GM10266 (cell line): ENCODE measurements at regions not wholly inside any gene's neighbourhood (a gene's known extent, or its start where the extent isn't known, plus 50 kb on each side); places are given as distances from the start of the nearest gene placed in this dataset.
A peak's percentile ranks its signal among the peaks of the same experiment; 100 is the strongest.

Source experiments
- DNase-seq: peaks from one replicate; pipeline ENCODE4 v3.0.0; 2012; ENCODE audit errors: extremely low spot score
- CTCF ChIP-seq: IDR thresholded peaks from 2 replicates; pipeline ENCODE4 v1.5.1; 2012; ENCODE audit warnings: mild to moderate bottlenecking, low read depth; ENCODE audit not compliant: control insufficient read depth, insufficient read depth; ENCODE audit errors: missing control alignments

- no peak for DNase-seq
- no peak for TF ChIP-seq CTCF
Observed at GRCh38 chrX:95218976-95219375, 1465.7 kb upstream of the DIAPH2 start.

- TF ChIP-seq CTCF: no peak
- no peak for DNase-seq
Observed at GRCh38 chrX:95248386-95248785, 1436.3 kb upstream of the DIAPH2 start.

- no peak for TF ChIP-seq CTCF
- no peak for DNase-seq
Observed at GRCh38 chrX:95290455-95290854, 1394.2 kb upstream of the DIAPH2 start.

GRCh38 chrX:95291561-95291960 lies 1393.1 kb upstream of the DIAPH2 start:
- TF ChIP-seq CTCF: no peak
- no peak for DNase-seq

- DNase-seq: peak; percentile 1
- peak; percentile 10 for TF ChIP-seq CTCF
Observed at GRCh38 chrX:95318882-95319281, 1365.8 kb upstream of the DIAPH2 start.

- no peak for DNase-seq
Observed at GRCh38 chrX:95325185-95325584, 1359.5 kb upstream of the DIAPH2 start.

GRCh38 chrX:95330292-95330691 lies 1354.3 kb upstream of the DIAPH2 start:
- TF ChIP-seq CTCF: no peak
- DNase-seq: no peak

More at GRCh38 chrX:95325185-95325584, 1359.5 kb upstream of the DIAPH2 start:
- no peak for TF ChIP-seq CTCF
